Lower lobe of right lung (tissue), 2 donors: ENCODE measurements at regions not wholly inside any gene's neighbourhood (a gene's known extent, or its start where the extent isn't known, plus 50 kb on each side); places are given as distances from the start of the nearest gene placed in this dataset.
A peak's percentile ranks its signal among the peaks of the same experiment; 100 is the strongest.

ENCODE experiments used
- ATAC-seq, 2 donors: fragments of 200-7000 bp; cut with Tn5 transposase; one replicate each; pipeline ENCODE4 v1.9.1; 2020 to 2022; ENCODE audit warnings: mild to moderate bottlenecking in 2 of 2, moderate library complexity in 2 of 2
- DNase-seq: peaks from one replicate; pipeline ENCODE4 v3.0.0-alpha.2; 2020
- H3K27ac ChIP-seq: fragments of 200-600 bp; one replicate; pipeline ENCODE4 v1.8.0; 2022
- H3K27me3 ChIP-seq: fragments of 200-600 bp; one replicate; pipeline ENCODE4 v1.8.0; 2022; ENCODE audit warnings: low read depth
- H3K36me3 ChIP-seq: fragments of 200-600 bp; one replicate; pipeline ENCODE4 v1.8.0; 2022; ENCODE audit warnings: mild to moderate bottlenecking
- H3K4me1 ChIP-seq: fragments of 200-600 bp; one replicate; pipeline ENCODE4 v1.8.0; 2022
- H3K4me3 ChIP-seq: fragments of 200-600 bp; one replicate; pipeline ENCODE4 v1.8.0; 2022; ENCODE audit warnings: mild to moderate bottlenecking
- H3K9me3 ChIP-seq: fragments of 200-600 bp; one replicate; pipeline ENCODE4 v1.8.0; 2022
- CTCF ChIP-seq: fragments of 200-600 bp; IDR thresholded peaks from one replicate; pipeline ENCODE4 v1.8.0; 2022; ENCODE audit warnings: antibody characterized with exemption, mild to moderate bottlenecking
- intact Hi-C: fragments of 100-400 bp; cut with DNase I; formaldehyde crosslinking; loops from one replicate; pipeline ENCODE4 v1.11.0; 2022
- donor health status: DM: no; HTN: yes; CAD: no; lungs with severe emphysema.

DNA sequence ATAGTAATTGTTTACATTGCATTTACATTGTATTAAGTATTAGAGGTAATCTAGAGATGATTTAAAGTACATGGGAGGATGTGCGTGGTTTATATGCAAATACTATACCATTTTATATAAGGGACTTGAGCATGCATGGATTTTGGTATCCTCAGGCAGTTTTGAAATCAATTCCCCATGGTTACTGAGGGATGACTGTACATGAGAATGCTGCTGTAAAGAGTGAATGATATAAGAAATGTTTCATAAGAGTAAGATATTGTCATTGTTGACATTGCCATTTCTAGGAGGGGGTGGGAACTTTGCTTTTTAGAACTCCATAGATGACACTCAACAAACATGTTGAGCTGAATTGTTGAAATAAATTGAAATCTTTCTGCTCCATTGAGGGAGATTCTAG, 185.0 kb downstream of the SEMA6A start:
- no peak for TF ChIP-seq CTCF
- Histone ChIP-seq H3K4me1 (peaks cover 14% of the 10 kb centered on the region), H3K4me3 (no peak overlapping the region), H3K27ac (no peak overlapping the region), H3K27me3 (no peaks in the 10 kb centered on the region), H3K9me3 (no peaks in the 10 kb centered on the region), H3K36me3 (no peaks in the 10 kb centered on the region)
- intact Hi-C loops = no loop called here
- ATAC-seq = no peak
- no peak for DNase-seq

GRCh38 chr5:116388564-116389258, 185.9 kb downstream of the SEMA6A start:
- Histone ChIP-seq H3K9me3 (no peaks in the 10 kb centered on the region), H3K36me3 (no peaks in the 10 kb centered on the region), H3K27me3 (no peaks in the 10 kb centered on the region), H3K4me3 (no peak overlapping the region), H3K4me1 (peaks cover 14% of the 10 kb centered on the region), H3K27ac (peak overlapping the region; percentile 25)
- intact Hi-C loops = no loop called here
- ATAC-seq = peak in 1 of 2 donors; percentile 29
- peak; percentile 11 for TF ChIP-seq CTCF
- DNase-seq = no peak

DNA sequence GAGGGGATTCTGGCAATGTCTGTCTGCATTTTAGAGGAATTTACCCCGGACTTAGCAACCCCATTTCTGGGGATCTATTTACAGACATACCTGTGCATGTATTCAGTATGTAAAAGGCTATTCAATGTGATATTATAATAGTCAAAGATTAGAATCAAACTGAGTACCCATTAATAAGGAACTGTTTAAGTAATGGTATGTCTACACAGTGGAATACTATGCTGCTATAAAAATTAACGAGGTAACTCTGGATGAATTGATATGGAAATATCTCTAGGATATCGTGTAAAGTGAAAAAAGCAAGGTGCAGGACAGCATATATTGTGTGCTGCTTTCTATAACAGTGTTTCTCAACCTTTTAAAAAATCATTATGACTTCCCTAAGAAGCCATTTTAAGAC, 186.9 kb downstream of the SEMA6A start:
- peaks cover 14% of the 10 kb centered on the region for H3K4me1 ChIP-seq
- no peak for TF ChIP-seq CTCF
- H3K9me3 ChIP-seq = no peaks in the 10 kb centered on the region
- H3K36me3 ChIP-seq = no peaks in the 10 kb centered on the region
- H3K4me3 ChIP-seq = no peak overlapping the region
- intact Hi-C loops = no loop called here
- no peak overlapping the region for H3K27ac ChIP-seq
- ATAC-seq (no peak), DNase-seq (no peak)
- H3K27me3 ChIP-seq = no peaks in the 10 kb centered on the region

GRCh38 chr5:116386633-116387032, 188.0 kb downstream of the SEMA6A start:
- no peak for TF ChIP-seq CTCF
- Histone ChIP-seq H3K9me3 (no peaks in the 10 kb centered on the region), H3K27ac (no peak overlapping the region), H3K4me1 (peaks cover 14% of the 10 kb centered on the region), H3K36me3 (no peaks in the 10 kb centered on the region), H3K4me3 (no peak overlapping the region), H3K27me3 (no peaks in the 10 kb centered on the region)
- ATAC-seq (no peak), DNase-seq (no peak)
- intact Hi-C loops = no loop called here

DNA sequence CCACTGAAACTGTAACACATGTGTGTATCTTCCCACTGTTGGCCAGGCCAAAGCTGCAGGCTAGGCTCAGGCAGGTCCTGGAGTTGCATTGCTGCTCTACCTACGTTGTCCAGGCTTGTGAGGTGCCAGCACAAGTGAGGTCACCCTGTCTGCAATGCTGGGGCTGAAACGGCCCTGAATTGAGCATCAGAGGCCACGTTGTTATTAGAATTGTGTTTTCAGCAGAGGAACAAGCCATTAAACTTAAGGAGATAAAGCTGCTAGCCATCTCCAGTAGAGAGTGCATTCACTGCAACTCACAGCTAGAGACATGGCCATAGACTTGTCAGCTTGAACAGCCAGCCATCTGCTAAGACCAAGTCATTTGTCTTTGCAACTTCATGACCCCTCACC, 191.8 kb downstream of the SEMA6A start:
- no peaks in the 10 kb centered on the region for H3K9me3 ChIP-seq
- intact Hi-C loops = no loop called here
- H3K4me3 ChIP-seq = no peak overlapping the region
- no peaks in the 10 kb centered on the region for H3K27me3 ChIP-seq
- H3K4me1 ChIP-seq = no peaks in the 10 kb centered on the region
- DNase-seq (no peak), ATAC-seq (no peak)
- peak overlapping the region; percentile 4 for H3K27ac ChIP-seq
- TF ChIP-seq CTCF = no peak
- H3K36me3 ChIP-seq = no peaks in the 10 kb centered on the region
